ENCODE measurements at regions not wholly inside any gene's neighbourhood (a gene's known extent, or its start where the extent isn't known, plus 50 kb on each side); places are given as distances from the start of the nearest gene placed in this dataset.
"Not testable (repeated sequence)": the region's sequence is repeated elsewhere in the genome, so short reads cannot be mapped to it uniquely, and the experiment has no call there.

GRCh38 chr13:70613295-70613694, 505.0 kb upstream of the KLHL1 start:
- DNase-seq, result no peak

- DNase-seq, result no peak
Measured at GRCh38 chr13:70612881-70613280, 504.6 kb upstream of the KLHL1 start.

- no peak for DNase-seq
Measured at GRCh38 chr13:70604448-70604847, 496.2 kb upstream of the KLHL1 start.

- no peak for DNase-seq
Measured at GRCh38 chr13:70593716-70594115, 485.5 kb upstream of the KLHL1 start.

GRCh38 chr13:70585109-70585508, 476.9 kb upstream of the KLHL1 start:
- DNase-seq, result no peak

GRCh38 chr13:70580825-70581224, 472.6 kb upstream of the KLHL1 start:
- no peak for DNase-seq

- no peak for DNase-seq
Measured at GRCh38 chr13:70579941-70580340, 471.7 kb upstream of the KLHL1 start.

GRCh38 chr13:70571221-70571620, 463.0 kb upstream of the KLHL1 start:
- no peak for DNase-seq

GRCh38 chr13:70568571-70568970, 460.3 kb upstream of the KLHL1 start:
- no peak for DNase-seq

- no peak for DNase-seq
Measured at GRCh38 chr13:70544706-70545105, 436.5 kb upstream of the KLHL1 start.

- DNase-seq, result no peak
Measured at GRCh38 chr13:70541451-70541850, 433.2 kb upstream of the KLHL1 start.

- no peak for DNase-seq
Measured at GRCh38 chr13:70534466-70534865, 426.2 kb upstream of the KLHL1 start.

GRCh38 chr13:70529652-70530051, 421.4 kb upstream of the KLHL1 start:
- no peak for DNase-seq

- DNase-seq, result no peak
Measured at GRCh38 chr13:70527599-70527998, 419.3 kb upstream of the KLHL1 start.

GRCh38 chr13:70523622-70524021, 415.4 kb upstream of the KLHL1 start:
- DNase-seq, result no peak

GRCh38 chr13:70520275-70521036, 412.2 kb upstream of the KLHL1 start:
- DNase-seq, result no peak

- no peak for DNase-seq
Measured at GRCh38 chr13:70518081-70518480, 409.8 kb upstream of the KLHL1 start.

- DNase-seq, result no peak
Measured at GRCh38 chr13:70516226-70516625, 408.0 kb upstream of the KLHL1 start.

- not testable (repeated sequence) for DNase-seq
Measured at GRCh38 chr13:70511861-70512417, 403.7 kb upstream of the KLHL1 start.

GRCh38 chr13:70505809-70506208, 397.6 kb upstream of the KLHL1 start:
- no peak for DNase-seq

- DNase-seq, result no peak
Measured at GRCh38 chr13:70502944-70503343, 394.7 kb upstream of the KLHL1 start.

GRCh38 chr13:70490320-70490935, 382.2 kb upstream of the KLHL1 start:
- no peak for DNase-seq

- DNase-seq, result no peak
Measured at GRCh38 chr13:70484931-70485330, 376.7 kb upstream of the KLHL1 start.

GRCh38 chr13:70483599-70484276, 375.5 kb upstream of the KLHL1 start:
- DNase-seq, result no peak

All from activated CD4-positive, alpha-beta T cell treated with anti-CD3 and anti-CD28 coated beads for 48 hours (primary cell).